WERI-Rb-1 (cell line): ENCODE measurements at regions not wholly inside any gene's neighbourhood (a gene's known extent, or its start where the extent isn't known, plus 50 kb on each side); places are given as distances from the start of the nearest gene placed in this dataset.
A peak's percentile ranks its signal among the peaks of the same experiment; 100 is the strongest.
"Not testable (repeated sequence)": the region's sequence is repeated elsewhere in the genome, so short reads cannot be mapped to it uniquely, and the experiment has no call there.

ENCODE experiments used
- DNase-seq: peaks from one replicate; pipeline ENCODE4 v3.0.0-alpha.2; 2020
- H3K27ac ChIP-seq: fragments of 250-450 bp; sonication (Bioruptor Pico); 2 replicates; pipeline ENCODE4 v1.5.1; 2020; ENCODE audit warnings: mild to moderate bottlenecking, moderate library complexity
- H3K27me3 ChIP-seq: fragments of 250-450 bp; sonication (Bioruptor Pico); 2 replicates; pipeline ENCODE4 v1.5.1; 2021; ENCODE audit warnings: mild to moderate bottlenecking, low read depth, moderate library complexity; ENCODE audit not compliant: insufficient read depth, severe bottlenecking
- H3K36me3 ChIP-seq: fragments of 250-450 bp; sonication (Bioruptor Pico); 2 replicates; pipeline ENCODE4 v1.5.1; 2020; ENCODE audit warnings: mild to moderate bottlenecking, moderate library complexity
- H3K4me3 ChIP-seq: 2 replicates; pipeline ENCODE4 v1.5.1; 2011; ENCODE audit warnings: low read depth, mild to moderate bottlenecking, control low read depth, low read length
- H3K9me3 ChIP-seq: fragments of 250-450 bp; sonication (Bioruptor Pico); 2 replicates; pipeline ENCODE4 v1.5.1; 2021; ENCODE audit warnings: mild to moderate bottlenecking, moderate library complexity; ENCODE audit not compliant: severe bottlenecking
- TF ChIP-seq, protein P1 (sequence below): IDR thresholded peaks from 2 replicates; pipeline ENCODE4 v1.5.1; 2011; ENCODE audit warnings: low read depth, mild to moderate bottlenecking, control low read depth, inconsistent platforms, low read length

DNA sequence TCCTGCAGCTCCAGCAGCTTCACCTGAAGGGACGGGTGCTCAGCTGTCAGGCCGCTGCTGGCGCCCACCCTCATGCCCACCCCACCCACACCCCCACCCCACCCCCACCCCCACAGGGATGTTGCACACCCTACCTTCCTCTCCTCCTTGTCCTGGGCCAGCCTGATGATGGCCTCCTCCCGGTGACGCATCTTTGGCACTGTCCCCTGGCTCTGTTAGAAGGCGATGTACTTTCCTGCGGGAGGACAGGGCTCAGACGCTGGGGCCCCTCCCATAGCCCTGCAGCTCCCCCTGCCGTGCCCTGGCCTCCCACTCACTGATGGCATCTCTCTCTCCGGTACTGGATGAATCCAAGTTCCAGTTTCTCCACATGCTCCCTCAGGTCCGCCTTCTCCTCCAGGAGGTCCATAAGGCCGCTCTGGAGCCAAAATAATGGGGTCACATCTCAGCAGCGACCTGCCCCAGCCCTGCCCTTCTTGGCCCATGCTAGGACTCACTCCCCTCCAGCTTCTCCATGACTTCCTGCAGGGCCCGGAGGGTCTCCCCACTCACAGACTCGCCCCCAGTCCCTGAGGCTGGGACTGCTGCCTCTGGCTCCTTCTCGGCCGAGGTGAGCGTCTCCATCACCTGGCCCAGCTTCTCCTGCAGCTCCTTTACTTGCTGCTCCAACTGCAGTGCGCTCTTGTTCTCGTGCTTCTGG is 55.2 kb downstream of the GOLGA8B start:
- not testable (repeated sequence) for H3K27ac ChIP-seq, H3K4me3 ChIP-seq, DNase-seq, H3K27me3 ChIP-seq, H3K9me3 ChIP-seq, H3K36me3 ChIP-seq

GRCh38 chr15:34527641-34528040 is 55.8 kb downstream of the GOLGA8B start:
- not testable (repeated sequence) for H3K27me3 ChIP-seq, H3K4me3 ChIP-seq, DNase-seq, H3K27ac ChIP-seq, H3K36me3 ChIP-seq, H3K9me3 ChIP-seq

- H3K4me3 ChIP-seq, H3K36me3 ChIP-seq, DNase-seq, H3K9me3 ChIP-seq, H3K27me3 ChIP-seq, H3K27ac ChIP-seq: not testable (repeated sequence)
Measured at GRCh38 chr15:34523849-34524248, 59.6 kb downstream of the GOLGA8B start.

GRCh38 chr15:34522601-34523000 is 60.9 kb downstream of the GOLGA8B start:
- not testable (repeated sequence) for H3K27ac ChIP-seq, H3K9me3 ChIP-seq, DNase-seq, H3K27me3 ChIP-seq, H3K36me3 ChIP-seq, H3K4me3 ChIP-seq

GRCh38 chr15:34521802-34522485 is 61.5 kb downstream of the GOLGA8B start:
- not testable (repeated sequence) for H3K36me3 ChIP-seq, H3K4me3 ChIP-seq, H3K9me3 ChIP-seq, DNase-seq, H3K27me3 ChIP-seq, H3K27ac ChIP-seq

GRCh38 chr15:34520566-34520965 is 62.9 kb downstream of the GOLGA8B start:
- DNase-seq, result no peak
- TF ChIP-seq, protein P1, sequence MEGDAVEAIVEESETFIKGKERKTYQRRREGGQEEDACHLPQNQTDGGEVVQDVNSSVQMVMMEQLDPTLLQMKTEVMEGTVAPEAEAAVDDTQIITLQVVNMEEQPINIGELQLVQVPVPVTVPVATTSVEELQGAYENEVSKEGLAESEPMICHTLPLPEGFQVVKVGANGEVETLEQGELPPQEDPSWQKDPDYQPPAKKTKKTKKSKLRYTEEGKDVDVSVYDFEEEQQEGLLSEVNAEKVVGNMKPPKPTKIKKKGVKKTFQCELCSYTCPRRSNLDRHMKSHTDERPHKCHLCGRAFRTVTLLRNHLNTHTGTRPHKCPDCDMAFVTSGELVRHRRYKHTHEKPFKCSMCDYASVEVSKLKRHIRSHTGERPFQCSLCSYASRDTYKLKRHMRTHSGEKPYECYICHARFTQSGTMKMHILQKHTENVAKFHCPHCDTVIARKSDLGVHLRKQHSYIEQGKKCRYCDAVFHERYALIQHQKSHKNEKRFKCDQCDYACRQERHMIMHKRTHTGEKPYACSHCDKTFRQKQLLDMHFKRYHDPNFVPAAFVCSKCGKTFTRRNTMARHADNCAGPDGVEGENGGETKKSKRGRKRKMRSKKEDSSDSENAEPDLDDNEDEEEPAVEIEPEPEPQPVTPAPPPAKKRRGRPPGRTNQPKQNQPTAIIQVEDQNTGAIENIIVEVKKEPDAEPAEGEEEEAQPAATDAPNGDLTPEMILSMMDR, result no peak
- Histone ChIP-seq H3K27ac (no peak overlapping the region), H3K9me3 (no peaks in the 10 kb centered on the region), H3K27me3 (no peaks in the 10 kb centered on the region), H3K36me3 (no peaks in the 10 kb centered on the region), H3K4me3 (no peak overlapping the region)

DNA sequence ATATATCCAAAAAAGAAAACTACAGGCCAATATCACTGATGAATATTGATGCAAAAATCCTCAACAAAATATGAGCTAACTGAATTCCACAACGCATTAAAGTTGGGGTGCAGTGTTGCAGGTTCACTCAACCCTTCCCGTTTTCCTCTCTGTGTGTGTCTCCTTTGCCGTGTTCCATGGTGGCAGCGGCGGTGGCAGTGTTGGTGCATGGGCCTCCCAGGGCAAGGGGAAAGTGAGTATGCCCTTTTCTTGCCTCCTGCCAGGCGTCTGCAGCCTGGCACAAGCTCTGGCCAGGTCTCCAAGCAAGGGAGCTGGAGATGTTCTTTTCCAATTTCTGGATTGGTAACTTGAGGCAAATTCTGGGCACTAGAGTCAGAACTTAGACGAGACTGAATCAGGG is 63.4 kb downstream of the GOLGA8B start:
- not testable (repeated sequence) for H3K4me3 ChIP-seq, DNase-seq, H3K9me3 ChIP-seq, H3K27ac ChIP-seq, H3K27me3 ChIP-seq, H3K36me3 ChIP-seq

DNA sequence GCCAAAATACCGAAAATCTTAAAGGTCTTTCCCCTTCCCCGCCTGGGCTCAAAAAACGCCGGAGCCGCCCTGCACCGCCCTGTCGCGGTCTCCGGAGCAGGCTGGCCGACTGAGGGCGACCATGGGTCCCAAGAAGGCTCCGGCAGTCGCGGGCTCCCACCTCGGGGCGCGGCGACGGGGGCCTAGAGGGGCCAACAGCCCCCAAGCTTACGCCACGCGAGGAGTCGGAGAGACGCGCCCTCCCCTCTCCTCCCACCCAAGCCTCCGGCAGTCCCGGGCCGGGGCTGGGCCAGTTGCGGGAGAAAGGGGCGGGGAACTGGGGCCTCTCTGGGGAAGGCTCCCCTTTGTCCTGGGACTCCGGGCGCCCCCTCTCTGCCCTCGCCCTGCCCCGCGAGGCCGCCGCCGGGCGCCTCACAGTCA is 69.2 kb downstream of the GOLGA8B start:
- H3K27ac ChIP-seq, result peak overlapping the region; percentile 56
- H3K9me3 ChIP-seq, result no peaks in the 10 kb centered on the region
- DNase-seq, result peak; percentile 66

More for the DNA sequence above, 69.2 kb downstream of the GOLGA8B start:
- Histone ChIP-seq H3K27me3 (no peaks in the 10 kb centered on the region), H3K4me3 (peak overlapping the region; percentile 83), H3K36me3 (no peaks in the 10 kb centered on the region)
- TF ChIP-seq, protein P1, result no peak
